ENCODE measurements at regions not wholly inside any gene's neighbourhood (a gene's known extent, or its start where the extent isn't known, plus 50 kb on each side); places are given as distances from the start of the nearest gene placed in this dataset.

- TF ChIP-seq CTCF (IDR thresholded peaks at IDR 0.05; ENCODE audit: poor library complexity) (no peak), EZH2 (IDR thresholded peaks at IDR 0.05; ENCODE audit: borderline replicate concordance) (no peak)
Measured at GRCh38 chr9:16312962-16313546, 557.4 kb downstream of the BNC2 start.
